ENCODE measurements at regions not wholly inside any gene's neighbourhood (a gene's known extent, or its start where the extent isn't known, plus 50 kb on each side); places are given as distances from the start of the nearest gene placed in this dataset.

GRCh38 chr2:180905002-180905401 is 75.4 kb upstream of the UBE2E3 start:
- ATAC-seq (no peak), DNase-seq (ENCODE audit: low read depth, low spot score) (no peak)
- in situ Hi-C loops (cut with HindIII; ENCODE audit: low pct_unique_long_range_greater_than_20kb, low sequenced_read_pairs): no loop called here
- ChIA-PET CTCF (no interaction called here), POLR2A (no interaction called here)
- no peak overlapping the region for H3K27ac ChIP-seq (ENCODE audit: low read length)
- no TSS peak for BruUV-seq (replicated peaks)
- no peak overlapping the region for H3K4me3 ChIP-seq (ENCODE audit: low read depth in 2 of 2, low read length in 2 of 2)
- no peaks in the 10 kb centered on the region for H3K9me3 ChIP-seq (ENCODE audit: control insufficient read depth, insufficient read depth, low read depth, low read length)
- H3K27me3 ChIP-seq (ENCODE audit: control insufficient read depth, insufficient read depth, low read length): no peaks in the 10 kb centered on the region
- H3K36me3 ChIP-seq (ENCODE audit: control insufficient read depth, insufficient read depth, low read length): no peaks in the 10 kb centered on the region
- no peaks in the 10 kb centered on the region for H3K4me1 ChIP-seq (ENCODE audit: control insufficient read depth, insufficient read depth, low read length)
- TF ChIP-seq CTCF (IDR thresholded peaks at IDR 0.05) (no peak), SIN3A (IDR thresholded peaks at IDR 0.05; ENCODE audit: borderline replicate concordance, insufficient read depth, low read depth, low read length) (no peak), POLR2AphosphoS5 (IDR thresholded peaks at IDR 0.05; ENCODE audit: low read depth, low read length) (no peak), TCF7L2 (IDR thresholded peaks at IDR 0.05; ENCODE audit: low read depth, low read length) (no peak)
- intact Hi-C loops (cut with micrococcal nuclease; ENCODE audit: unreplicated experiment): no loop called here

- no peaks in the 10 kb centered on the region for H3K9me3 ChIP-seq (ENCODE audit: control insufficient read depth, insufficient read depth, low read depth, low read length)
- DNase-seq (ENCODE audit: low read depth, low spot score) (no peak), ATAC-seq (no peak)
- POLR2A ChIA-PET: no interaction called here
- no peaks in the 10 kb centered on the region for H3K27me3 ChIP-seq (ENCODE audit: control insufficient read depth, insufficient read depth, low read length)
- BruUV-seq (replicated peaks): no TSS peak
- no peak overlapping the region for H3K4me3 ChIP-seq (ENCODE audit: low read depth in 2 of 2, low read length in 2 of 2)
- TF ChIP-seq TCF7L2 (IDR thresholded peaks at IDR 0.05; ENCODE audit: low read depth, low read length) (no peak), REST (IDR thresholded peaks at IDR 0.05; ENCODE audit: insufficient read depth in 1 of 2, low read depth in 2 of 2, low read length in 1 of 2) (no peak), POLR2AphosphoS5 (IDR thresholded peaks at IDR 0.05; ENCODE audit: low read depth, low read length) (no peak), CTCF (IDR thresholded peaks at IDR 0.05) (no peak), SIN3A (IDR thresholded peaks at IDR 0.05; ENCODE audit: borderline replicate concordance, insufficient read depth, low read depth, low read length) (no peak)
- H3K36me3 ChIP-seq (ENCODE audit: control insufficient read depth, insufficient read depth, low read length): no peaks in the 10 kb centered on the region
- CTCF ChIA-PET: no interaction called here
- H3K27ac ChIP-seq (ENCODE audit: low read length): no peak overlapping the region
- intact Hi-C loops (cut with micrococcal nuclease; ENCODE audit: unreplicated experiment): no loop called here
- H3K4me1 ChIP-seq (ENCODE audit: control insufficient read depth, insufficient read depth, low read length): no peaks in the 10 kb centered on the region
- in situ Hi-C loops (cut with HindIII; ENCODE audit: low pct_unique_long_range_greater_than_20kb, low sequenced_read_pairs): no loop called here
Measured at GRCh38 chr2:180901331-180901730, 79.1 kb upstream of the UBE2E3 start.
